ENCODE measurements at regions not wholly inside any gene's neighbourhood (a gene's known extent, or its start where the extent isn't known, plus 50 kb on each side); places are given as distances from the start of the nearest gene placed in this dataset.

DNA sequence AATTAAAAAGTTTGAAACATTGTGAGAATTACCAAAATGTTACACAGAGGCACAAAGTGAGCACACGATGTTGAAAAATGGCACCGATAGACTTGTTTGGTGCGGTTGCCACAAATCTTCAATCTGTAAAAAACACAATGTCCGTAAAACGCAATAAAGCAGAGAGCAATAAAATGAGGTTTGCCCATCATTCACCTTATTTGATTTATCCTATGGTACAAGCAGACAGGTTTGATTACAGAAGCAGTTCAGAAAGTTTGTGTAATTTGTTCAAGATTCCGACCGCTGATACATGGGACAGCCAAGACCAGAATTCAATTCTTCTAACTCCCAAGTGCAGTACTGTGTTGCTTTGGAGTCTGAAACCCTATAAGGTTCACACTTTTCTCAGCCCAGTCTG lies 318.3 kb upstream of the PROX1 start:
- Histone ChIP-seq H3K4me2 (ENCODE audit: low read depth, low read length) (no peak overlapping the region), H2BK20ac (ENCODE audit: low read depth, low read length) (no peak overlapping the region), H4K8ac (ENCODE audit: low read depth in 2 of 2, low read length in 2 of 2) (no peak overlapping the region), H2BK15ac (ENCODE audit: low read depth, low read length) (no peak overlapping the region), H3K9me3 (ENCODE audit: control insufficient read depth, insufficient read depth, low read length) (peaks cover 7% of the 10 kb centered on the region; the same call in 1 of the 2 replicates), H2AK5ac (ENCODE audit: low read depth, low read length) (no peak overlapping the region), H3K4ac (ENCODE audit: low read depth, low read length) (no peak overlapping the region), H3K9ac (ENCODE audit: low read depth, low read length) (no peak overlapping the region), H2AFZ (replicated peaks; ENCODE audit: low read length, poor library complexity) (no peak overlapping the region), H3K36me3 (ENCODE audit: control insufficient read depth, insufficient read depth, low read length) (no peaks in the 10 kb centered on the region), H2BK5ac (ENCODE audit: low read depth, low read length, poor library complexity, severe bottlenecking) (no peak overlapping the region), H2AK9ac (replicated peaks; ENCODE audit: low read depth, low read length, poor library complexity) (no peak overlapping the region), H3K79me1 (ENCODE audit: low read depth in 1 of 2, low read length in 2 of 2) (no peaks in the 10 kb centered on the region), H3K4me1 (ENCODE audit: control insufficient read depth, insufficient read depth, low read length) (no peaks in the 10 kb centered on the region), H4K5ac (ENCODE audit: low read depth, low read length) (no peak overlapping the region), H2BK120ac (ENCODE audit: low read depth, low read length) (no peak overlapping the region), H3K4me3 (ENCODE audit: insufficient read depth, low read depth, low read length) (no peak overlapping the region), H3K23ac (ENCODE audit: low read depth, low read length) (no peak overlapping the region), H4K91ac (ENCODE audit: insufficient read depth, low read depth, low read length) (no peak overlapping the region), H3K27ac (ENCODE audit: insufficient read depth, low read length) (no peak overlapping the region), H3K27me3 (ENCODE audit: control insufficient read depth, insufficient read depth, low read length) (no peaks in the 10 kb centered on the region), H3K18ac (ENCODE audit: low read depth, low read length) (no peak overlapping the region), H3K14ac (replicated peaks; ENCODE audit: low read depth, low read length) (no peak overlapping the region), H3K9me1 (ENCODE audit: insufficient read depth, low read length) (no peaks in the 10 kb centered on the region), H4K20me1 (ENCODE audit: insufficient read depth, low read length) (no peaks in the 10 kb centered on the region), H3K56ac (ENCODE audit: extremely low read depth, insufficient read depth, low read length) (no peak overlapping the region)
- intact Hi-C loops (cut with micrococcal nuclease): no loop called here
- no TSS peak for BruUV-seq (replicated peaks)
- no peak for ATAC-seq (ENCODE audit: low read depth)
- in situ Hi-C loops (cut with MboI; ENCODE audit: low sequenced_read_pairs): no loop called here
- TF ChIP-seq MAFK (IDR thresholded peaks at IDR 0.05; ENCODE audit: low read depth, low read length): no peak
- no peak for TF ChIP-seq CHD1 (IDR thresholded peaks at IDR 0.05; ENCODE audit: low read depth, low read length)
- TF ChIP-seq BHLHE40 (IDR thresholded peaks at IDR 0.05; ENCODE audit: low read depth, low read length): no peak
- TF ChIP-seq FOS (IDR thresholded peaks at IDR 0.05; ENCODE audit: low read depth, low read length): no peak
- TF ChIP-seq RFX5 (IDR thresholded peaks at IDR 0.05; ENCODE audit: low read depth, low read length): no peak
- no peak for TF ChIP-seq MXI1 (IDR thresholded peaks at IDR 0.05; ENCODE audit: borderline replicate concordance, low read depth, low read length)
- TF ChIP-seq NFE2L2 (IDR thresholded peaks at IDR 0.05; ENCODE audit: low read depth, low read length): no peak
- TF ChIP-seq RCOR1 (IDR thresholded peaks at IDR 0.05; ENCODE audit: insufficient replicate concordance, low read length): no peak
- no peak for TF ChIP-seq RAD21 (IDR thresholded peaks at IDR 0.05; ENCODE audit: low read length)
- TF ChIP-seq CEBPB (IDR thresholded peaks at IDR 0.05; ENCODE audit: low read depth, low read length): no peak
- no peak for TF ChIP-seq POLR2A (IDR thresholded peaks at IDR 0.05; ENCODE audit: low read depth, low read length)
- ChIA-PET POLR2A (ENCODE audit: unreplicated experiment) (no interaction called here), CTCF (no interaction called here)
- DNase-seq: no peak
- dilution Hi-C loops (cut with HindIII; ENCODE audit: low sequenced_read_pairs, unreplicated experiment): no loop called here
- 100% methylated on average over 1 of the region's 7 CpGs; no CpG with 5 or more reads in 1 of the 2 experiments for WGBS, 2 experiments (ENCODE audit: extremely low coverage in 2 of 2, insufficient read length in 1 of 2)

Measured in IMR-90 (cell line).